GM12878 (cell line): ENCODE measurements at regions not wholly inside any gene's neighbourhood (a gene's known extent, or its start where the extent isn't known, plus 50 kb on each side); places are given as distances from the start of the nearest gene placed in this dataset.

Source experiments
- ATAC-seq: fragments of 200-7000 bp; cut with Tn5 transposase; 3 replicates; pipeline ENCODE4 v1.9.1; 2020; ENCODE audit warnings: mild to moderate bottlenecking, moderate library complexity
- BruUV-seq: library from RNA; stranded (reverse); fragments of 400-500 nt; replicated peaks from 2 replicates; lab custom pipeline; 2021; lab: Mats Ljungman, UMichigan
- CTCF ChIA-PET: fragments of 300-600 bp; sonication (Branson Sonifier 250); formaldehyde crosslinking; extraction: SDS; loops from one replicate; lab custom pipeline; 2021; ENCODE audit warnings: inconsistent platforms; lab: Yijun Ruan, JAX
- POLR2A ChIA-PET: fragments of 350-600 bp; formaldehyde crosslinking; extraction: SDS; loops from one replicate; lab custom pipeline; 2021; ENCODE audit warnings: inconsistent platforms; lab: Charles Lee
- RAD21 ChIA-PET: fragments of 300-600 bp; sonication (Branson Sonifier 250); formaldehyde crosslinking; loops from one replicate; lab custom pipeline; 2023; ENCODE audit warnings: antibody characterized with exemption; ENCODE audit not compliant: unreplicated experiment; lab: Charles Lee
- SMC1A ChIA-PET: fragments of 300-600 bp; sonication (Branson Sonifier 250); formaldehyde crosslinking; loops from one replicate; lab custom pipeline; 2023; ENCODE audit not compliant: unreplicated experiment, uncharacterized antibody; lab: Charles Lee
- DNase-seq: peaks from one replicate; pipeline ENCODE4 v3.0.0-alpha.2; 2011; ENCODE audit warnings: low read depth, low spot score
- FAIRE-seq: peaks from 3 replicates; lab custom pipeline; 2011; peaks lifted over from hg19 to GRCh38; lab: Jason Lieb, UNC
- H2AFZ ChIP-seq: 2 replicates; pipeline ENCODE4 v1.6.0; 2011; ENCODE audit warnings: low read depth, low read length, control low read depth; ENCODE audit not compliant: control insufficient read depth
- H3K27ac ChIP-seq: 2 replicates; pipeline ENCODE4 v1.5.1; 2011; ENCODE audit warnings: control low read depth; ENCODE audit not compliant: control insufficient read depth, insufficient read depth
- H3K27me3 ChIP-seq, 2 experiments: replicated peaks in 1 of 2; 2 replicates each; pipeline versions ENCODE4 v1.6.0 to v1.6.1; 2011; ENCODE audit warnings: low read length in 1 of 2; ENCODE audit not compliant: control insufficient read depth in 2 of 2, insufficient read depth in 2 of 2
- H3K36me3 ChIP-seq, 2 experiments: 2 replicates each; pipeline ENCODE4 v1.5.1; 2011; ENCODE audit warnings: low read length in 1 of 2; ENCODE audit not compliant: control insufficient read depth in 2 of 2, insufficient read depth in 2 of 2
- H3K4me1 ChIP-seq: 2 replicates; pipeline ENCODE4 v1.6.1; 2011; ENCODE audit warnings: mild to moderate bottlenecking, low read length, moderate library complexity, mixed read lengths; ENCODE audit not compliant: control insufficient read depth, insufficient read depth
- H3K4me2 ChIP-seq: 2 replicates; pipeline ENCODE4 v1.6.0; 2011; ENCODE audit warnings: control low read depth; ENCODE audit not compliant: control insufficient read depth, insufficient read depth
- H3K4me3 ChIP-seq: fragments of 200-600 bp; sonication (generic); 2 replicates; pipeline ENCODE4 v1.5.1; 2016
- H3K79me2 ChIP-seq: 2 replicates; pipeline ENCODE4 v1.6.0; 2011; ENCODE audit warnings: low read length; ENCODE audit not compliant: control insufficient read depth, insufficient read depth
- H3K9ac ChIP-seq: 2 replicates; pipeline ENCODE4 v1.8.0; 2011; ENCODE audit warnings: low read length, control low read depth, mixed read lengths; ENCODE audit not compliant: control insufficient read depth, insufficient read depth
- H3K9me3 ChIP-seq: replicated peaks from 3 replicates; pipeline ENCODE4 v1.5.1; 2011; ENCODE audit warnings: mild to moderate bottlenecking, low read length; ENCODE audit not compliant: control insufficient read depth, insufficient read depth
- H4K20me1 ChIP-seq: 2 replicates; pipeline ENCODE4 v1.6.0; 2011; ENCODE audit not compliant: control insufficient read depth, insufficient read depth
- BHLHE40 ChIP-seq, 2 experiments: fragments of 450-650 bp in 1 of 2; IDR thresholded peaks; 2 replicates each; pipeline ENCODE4 v1.6.1; 2011 to 2017; ENCODE audit warnings: low read depth in 2 of 2, borderline replicate concordance in 1 of 2, improper control_type of control experiment in 1 of 2, low read length in 1 of 2, mild to moderate bottlenecking in 1 of 2
- CBX5 ChIP-seq: sonication (generic); IDR thresholded peaks from 2 replicates; pipeline ENCODE4 v1.6.1; 2016; ENCODE audit warnings: low read depth, moderate library complexity, mild to moderate bottlenecking, inconsistent platforms
- CTCF ChIP-seq, 3 experiments: IDR thresholded peaks in 2 of 3; conservative IDR thresholded peaks in 1 of 3; 2 replicates each; pipeline ENCODE4 v1.5.1; 2011; ENCODE audit warnings: low read depth in 3 of 3, low read length in 3 of 3, mild to moderate bottlenecking in 3 of 3, control low read depth in 2 of 3, moderate library complexity in 2 of 3, inconsistent platforms in 1 of 3, mixed read lengths in 1 of 3; ENCODE audit not compliant: control insufficient read depth in 2 of 3, insufficient read depth in 1 of 3; ENCODE audit errors: extremely low read depth in 1 of 3
- ESRRA ChIP-seq: IDR thresholded peaks from 2 replicates; pipeline ENCODE4 v1.6.1; 2012; ENCODE audit warnings: mild to moderate bottlenecking, low read length, improper control_type of control experiment
- JUNB ChIP-seq: IDR thresholded peaks from 2 replicates; pipeline ENCODE4 v1.6.1; 2016; ENCODE audit warnings: antibody characterized with exemption, mild to moderate bottlenecking
- LARP7 ChIP-seq: fragments of 450-650 bp; IDR thresholded peaks from 2 replicates; pipeline ENCODE4 v1.6.1; 2017; ENCODE audit warnings: mild to moderate bottlenecking
- MTA3 ChIP-seq: IDR thresholded peaks from 2 replicates; pipeline ENCODE4 v1.6.1; 2012; ENCODE audit warnings: low read length, inconsistent platforms, borderline replicate concordance
- NFIC ChIP-seq: IDR thresholded peaks from 2 replicates; pipeline ENCODE4 v1.6.1; 2012; ENCODE audit warnings: low read depth, mild to moderate bottlenecking, inconsistent platforms, low read length, moderate library complexity
- NKRF ChIP-seq: fragments of 450-650 bp; conservative IDR thresholded peaks from 2 replicates; pipeline ENCODE4 v1.6.1; 2017; ENCODE audit warnings: mild to moderate bottlenecking, moderate library complexity
- NRF1 ChIP-seq: conservative IDR thresholded peaks from 2 replicates; pipeline ENCODE4 v1.6.1; 2011; ENCODE audit warnings: mild to moderate bottlenecking, low read depth, low read length, improper control_type of control experiment
- PRDM15 ChIP-seq: fragments of 450-650 bp; formaldehyde crosslinking; IDR thresholded peaks from 2 replicates; pipeline ENCODE4 v1.4.0; 2020; ENCODE audit warnings: mild to moderate bottlenecking, moderate library complexity
- SIN3A ChIP-seq: IDR thresholded peaks from 2 replicates; pipeline ENCODE4 v1.6.1; 2012; ENCODE audit warnings: low read depth, low read length, improper control_type of control experiment
- SIX5 ChIP-seq: IDR thresholded peaks from 2 replicates; pipeline ENCODE4 v1.6.1; 2011; ENCODE audit warnings: mild to moderate bottlenecking, low read depth, low read length, moderate library complexity; ENCODE audit not compliant: severe bottlenecking
- TCF12 ChIP-seq: IDR thresholded peaks from 2 replicates; pipeline ENCODE4 v1.6.1; 2011; ENCODE audit warnings: low read depth, mild to moderate bottlenecking, low read length
- YY1 ChIP-seq: IDR thresholded peaks from 2 replicates; pipeline ENCODE4 v1.6.1; 2011; ENCODE audit warnings: low read depth, mild to moderate bottlenecking, low read length
- ZNF24 ChIP-seq: fragments of 450-650 bp; IDR thresholded peaks from 2 replicates; pipeline ENCODE4 v1.6.1; 2017; ENCODE audit warnings: antibody characterized with exemption, mild to moderate bottlenecking
- WGBS: methylation state at CpG from one replicate; pipeline ENCODE4 v1.1.6; 2016; ENCODE audit warnings: low lambda C conversion rate; ENCODE audit not compliant: insufficient replicate concordance, insufficient coverage; ENCODE audit errors: missing lambda C conversion rate; 5-methylcytosine and 5-hydroxymethylcytosine counted together
- in situ Hi-C: fragments of 300-500 bp; cut with MboI; formaldehyde crosslinking; loops from 9 replicates; pipeline ENCODE4 v1.14.3; 2018; ENCODE audit warnings: mixed read lengths
- intact Hi-C: fragments of 100-400 bp; cut with micrococcal nuclease; formaldehyde crosslinking; loops from one replicate; pipeline ENCODE4 v1.14.2; 2022; ENCODE audit not compliant: unreplicated experiment

GRCh38 chr6:157746897-157747296 is 76.1 kb upstream of the SNX9 start (continued):
- TF ChIP-seq NKRF (no peak), MTA3 (no peak), CBX5 (no peak), NRF1 (no peak), SIN3A (no peak), CTCF (IDR thresholded peaks at IDR 0.05 in 2 of 3, conservative IDR thresholded peaks at IDR 0.05 in 1 of 3; ENCODE audit: control insufficient read depth in 2 of 3, extremely low read depth in 1 of 3, insufficient read depth in 1 of 3, low read depth in 3 of 3, low read length in 3 of 3) (no peak), BHLHE40 (IDR thresholded peaks at IDR 0.05; ENCODE audit: borderline replicate concordance in 1 of 2, low read depth in 2 of 2, low read length in 1 of 2) (no peak)

GRCh38 chr6:157747370-157747769 is 75.7 kb upstream of the SNX9 start:
- no peak overlapping the region for H3K4me2 ChIP-seq
- intact Hi-C loops (no loop called here), in situ Hi-C loops (no loop called here)
- SMC1A ChIA-PET, result interaction anchor here (1.0 to 1.7 kb wide), 2 partner anchors 8 to 32 kb away, joined by 4 read pairs; no protein-coding TSS in a partner anchor
- no peaks in the 10 kb centered on the region for H3K79me2 ChIP-seq
- no peak overlapping the region for H3K4me3 ChIP-seq
- no peaks in the 10 kb centered on the region for H3K4me1 ChIP-seq
- H3K9me3 ChIP-seq, result peaks cover 2% of the 10 kb centered on the region; the same call in 1 of the 3 replicates
- CTCF ChIA-PET, result interaction anchor here (1.0 kb wide), 1 partner anchor 86 kb away, joined by 3 read pairs; no protein-coding TSS in a partner anchor
- ATAC-seq (no peak), FAIRE-seq (no peak), DNase-seq (no peak)
- POLR2A ChIA-PET, result no interaction called here
- no peak overlapping the region for H2AFZ ChIP-seq
- BruUV-seq, result no TSS peak
- WGBS, result 9% methylated on average over 4 of the region's 4 CpGs
- H4K20me1 ChIP-seq, result no peaks in the 10 kb centered on the region
- H3K27ac ChIP-seq, result no peak overlapping the region
- H3K27me3 ChIP-seq, result peaks cover 0 to under 1% of the 10 kb centered on the region in 2 experiments; a peak in 3 of 4 replicates
- no peak overlapping the region for H3K9ac ChIP-seq
- RAD21 ChIA-PET, result no interaction called here
- H3K36me3 ChIP-seq, result no peaks in the 10 kb centered on the region
- no peak for TF ChIP-seq NFIC
- TF ChIP-seq ZNF24, result no peak
- TF ChIP-seq SIX5, result no peak
- TF ChIP-seq TCF12, result no peak
- TF ChIP-seq YY1, result no peak
- TF ChIP-seq PRDM15, result no peak
- no peak for TF ChIP-seq LARP7
- no peak for TF ChIP-seq JUNB
- no peak for TF ChIP-seq ESRRA
